Right lobe of liver (tissue), 6 donors: ENCODE measurements at regions not wholly inside any gene's neighbourhood (a gene's known extent, or its start where the extent isn't known, plus 50 kb on each side); places are given as distances from the start of the nearest gene placed in this dataset.

ENCODE experiments used
- ATAC-seq, 4 donors: fragments of 200-7000 bp; cut with Tn5 transposase; one replicate each; pipeline ENCODE4 v1.9.1; 2020; ENCODE audit warnings: mild to moderate bottlenecking in 4 of 4, moderate library complexity in 4 of 4
- DNase-seq, 3 donors: peaks; one replicate each; pipeline ENCODE4 v3.0.0-alpha.2; 2020
- H3K27ac ChIP-seq, 3 donors: fragments of 200-600 bp; one replicate each; pipeline ENCODE4 v1.8.0; 2022
- H3K27me3 ChIP-seq, 2 donors: fragments of 200-600 bp; one replicate each; pipeline ENCODE4 v1.8.0; 2022
- H3K36me3 ChIP-seq, 4 donors: fragments of 200-600 bp; sonication (generic) in 1 of 4; one replicate each; pipeline versions ENCODE4 v1.5.1 to v1.8.0; 2017 to 2022; ENCODE audit warnings: control low read depth in 1 of 4
- H3K4me1 ChIP-seq, 4 donors: fragments of 200-600 bp; sonication (generic) in 1 of 4; one replicate each; pipeline versions ENCODE4 v1.5.1 to v1.8.0; 2017 to 2022; ENCODE audit warnings: control low read depth in 1 of 4
- H3K4me3 ChIP-seq, 3 donors: fragments of 200-600 bp; one replicate each; pipeline ENCODE4 v1.8.0; 2022
- H3K9me3 ChIP-seq, 4 donors: fragments of 200-600 bp; sonication (generic) in 1 of 4; one replicate each; pipeline versions ENCODE4 v1.5.1 to v1.8.0; 2017 to 2022; ENCODE audit warnings: control low read depth in 1 of 4
- POLR2A ChIP-seq: fragments of 450-650 bp; IDR thresholded peaks from one replicate; pipeline ENCODE4 v1.6.1; 2017; ENCODE audit warnings: antibody characterized with exemption, mild to moderate bottlenecking
- WGBS: methylation state at CpG from one replicate; pipeline ENCODE4 v1.1.6; 2018; ENCODE audit warnings: low coverage, low lambda C conversion rate; ENCODE audit not compliant: insufficient coverage; ENCODE audit errors: missing lambda C conversion rate; 5-methylcytosine and 5-hydroxymethylcytosine counted together
- intact Hi-C, 2 donors: fragments of 100-400 bp; cut with DNase I; formaldehyde crosslinking; loops; one replicate each; pipeline versions ENCODE4 v1.11.2 to v1.14.1; 2022
- TF ChIP-seq, protein P1 (sequence below), 4 donors: fragments of 200-600 bp in 3 of 4; fragments of 450-650 bp in 1 of 4; IDR thresholded peaks; one replicate each; pipeline versions ENCODE4 v1.5.1 to v1.8.0; 2016 to 2022; ENCODE audit warnings: antibody characterized with exemption in 4 of 4, mild to moderate bottlenecking in 2 of 4
- donor health status: DM: no; HTN: yes; CAD: no.
- donor health status: DM: no; HTN: no; CAD: no.
- donor health status: DM: no; HTN: no; CAD: no.
- donor health status: DM: no; HTN: yes; CAD: no.
- donor health status: DM: no; HTN: yes; CAD: no.

DNA sequence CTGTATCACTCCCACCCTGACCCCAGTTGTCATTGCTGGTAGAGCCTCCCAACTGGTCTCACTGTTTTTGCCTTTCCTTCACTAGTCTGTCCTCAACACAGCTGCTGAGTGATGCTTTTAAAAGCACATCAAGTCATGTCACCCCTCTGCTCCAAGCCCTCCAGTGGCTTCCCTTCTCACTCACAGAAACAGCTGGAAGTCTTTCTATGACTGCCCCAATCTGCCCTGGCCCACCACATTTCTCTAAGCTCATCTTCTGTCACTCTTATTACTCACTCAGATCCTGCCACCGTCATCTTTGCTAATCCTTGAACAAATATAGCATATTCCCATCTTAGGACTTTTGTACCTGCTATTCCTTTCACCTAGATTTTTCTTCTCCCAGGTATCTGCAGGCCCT is 242.6 kb upstream of the RBBP8 start:
- TF ChIP-seq POLR2A, result no peak
- TF ChIP-seq, protein P1, sequence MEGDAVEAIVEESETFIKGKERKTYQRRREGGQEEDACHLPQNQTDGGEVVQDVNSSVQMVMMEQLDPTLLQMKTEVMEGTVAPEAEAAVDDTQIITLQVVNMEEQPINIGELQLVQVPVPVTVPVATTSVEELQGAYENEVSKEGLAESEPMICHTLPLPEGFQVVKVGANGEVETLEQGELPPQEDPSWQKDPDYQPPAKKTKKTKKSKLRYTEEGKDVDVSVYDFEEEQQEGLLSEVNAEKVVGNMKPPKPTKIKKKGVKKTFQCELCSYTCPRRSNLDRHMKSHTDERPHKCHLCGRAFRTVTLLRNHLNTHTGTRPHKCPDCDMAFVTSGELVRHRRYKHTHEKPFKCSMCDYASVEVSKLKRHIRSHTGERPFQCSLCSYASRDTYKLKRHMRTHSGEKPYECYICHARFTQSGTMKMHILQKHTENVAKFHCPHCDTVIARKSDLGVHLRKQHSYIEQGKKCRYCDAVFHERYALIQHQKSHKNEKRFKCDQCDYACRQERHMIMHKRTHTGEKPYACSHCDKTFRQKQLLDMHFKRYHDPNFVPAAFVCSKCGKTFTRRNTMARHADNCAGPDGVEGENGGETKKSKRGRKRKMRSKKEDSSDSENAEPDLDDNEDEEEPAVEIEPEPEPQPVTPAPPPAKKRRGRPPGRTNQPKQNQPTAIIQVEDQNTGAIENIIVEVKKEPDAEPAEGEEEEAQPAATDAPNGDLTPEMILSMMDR (IDR thresholded peaks at IDR 0.05), result no peak
- no peak overlapping the region for H3K4me3 ChIP-seq
- intact Hi-C loops, result no loop called here

DNA sequence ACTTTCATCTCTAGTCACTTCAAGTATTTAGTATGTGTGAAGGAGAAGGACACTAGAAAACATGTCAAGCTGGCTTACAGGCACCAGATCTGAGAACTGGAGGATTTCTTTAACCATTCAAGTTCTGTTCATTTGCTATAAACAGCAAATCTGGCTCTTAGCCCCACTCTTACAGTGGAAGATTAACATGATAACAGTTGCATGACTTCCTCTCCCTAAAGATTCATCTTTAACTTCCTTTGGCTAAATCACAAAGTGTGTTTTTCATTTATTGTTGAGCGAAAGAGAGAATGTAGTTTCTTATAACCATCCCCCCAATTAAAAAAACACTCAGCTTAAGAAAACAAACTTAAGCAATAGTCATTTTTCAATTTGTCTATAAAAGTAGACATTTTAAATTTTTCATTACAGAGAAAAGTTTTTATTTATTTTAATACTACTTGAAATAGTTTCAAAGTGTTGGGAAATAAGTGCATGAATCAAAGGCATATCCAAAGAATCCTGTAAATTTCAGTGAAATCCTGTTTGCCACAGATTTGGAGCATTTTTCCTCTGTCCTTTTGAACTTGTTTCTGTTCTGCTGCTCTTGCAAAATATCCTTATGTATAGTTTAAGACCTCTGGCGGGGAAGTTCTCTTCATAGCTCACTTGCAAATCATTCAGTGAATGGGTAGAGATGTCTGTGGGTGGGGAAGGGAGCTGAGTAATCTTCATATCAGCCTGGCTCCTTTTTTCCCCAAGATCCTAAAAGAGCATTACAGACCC is 241.0 kb upstream of the RBBP8 start:
- peaks cover 0 to 23% (median 5%) of the 10 kb centered on the region in 4 donors for H3K4me1 ChIP-seq
- H3K4me3 ChIP-seq, result no peak overlapping the region
- no peaks in the 10 kb centered on the region for H3K27me3 ChIP-seq
- ATAC-seq (no peak), DNase-seq (no peak)
- intact Hi-C loops, result no loop called here
- no peak for TF ChIP-seq POLR2A
- TF ChIP-seq, protein P1 (IDR thresholded peaks at IDR 0.05), result no peak
- 49% methylated on average over 2 of the region's 2 CpGs for WGBS
- H3K36me3 ChIP-seq, result no peaks in the 10 kb centered on the region
- no peak overlapping the region for H3K27ac ChIP-seq
- no peaks in the 10 kb centered on the region for H3K9me3 ChIP-seq

More for the DNA sequence above, 242.6 kb upstream of the RBBP8 start:
- Histone ChIP-seq H3K4me1 (peaks cover 0 to 25% (median 5%) of the 10 kb centered on the region in 4 donors), H3K9me3 (no peaks in the 10 kb centered on the region), H3K36me3 (no peaks in the 10 kb centered on the region), H3K27ac (no peak overlapping the region), H3K27me3 (no peaks in the 10 kb centered on the region)
- ATAC-seq (no peak), DNase-seq (no peak)
- 80% methylated on average over 1 of the region's 1 CpG for WGBS

DNA sequence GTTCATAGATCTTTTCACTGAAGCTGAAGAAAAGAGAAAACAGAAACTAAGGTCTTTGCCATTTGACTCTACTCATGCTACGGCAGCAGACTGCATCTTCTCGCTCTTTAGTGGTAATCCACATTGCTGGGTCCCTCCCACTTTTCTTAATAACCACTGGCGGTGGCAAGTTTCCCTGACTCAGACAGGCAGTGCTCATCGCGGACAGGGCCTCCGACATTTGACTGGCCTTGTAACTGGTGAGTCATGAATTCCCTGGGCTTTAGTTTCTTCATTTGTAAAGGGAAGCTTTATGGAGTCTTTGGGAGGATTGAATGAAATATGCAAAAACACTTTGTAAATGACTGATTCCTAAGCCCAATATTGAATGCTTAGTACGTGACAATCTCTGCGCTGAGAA is 238.2 kb upstream of the RBBP8 start:
- TF ChIP-seq POLR2A, result no peak
- TF ChIP-seq, protein P1 (IDR thresholded peaks at IDR 0.05), result no peak
- intact Hi-C loops, result no loop called here
- Histone ChIP-seq H3K9me3 (no peaks in the 10 kb centered on the region), H3K27me3 (no peaks in the 10 kb centered on the region), H3K36me3 (no peaks in the 10 kb centered on the region), H3K4me3 (no peak overlapping the region), H3K4me1 (peaks cover 0 to 2% (median 0%) of the 10 kb centered on the region in 4 donors), H3K27ac (no peak overlapping the region)
- DNase-seq (no peak), ATAC-seq (peak in 1 of 4 donors; percentile 21)
- 84% methylated on average over 8 of the region's 8 CpGs for WGBS

DNA sequence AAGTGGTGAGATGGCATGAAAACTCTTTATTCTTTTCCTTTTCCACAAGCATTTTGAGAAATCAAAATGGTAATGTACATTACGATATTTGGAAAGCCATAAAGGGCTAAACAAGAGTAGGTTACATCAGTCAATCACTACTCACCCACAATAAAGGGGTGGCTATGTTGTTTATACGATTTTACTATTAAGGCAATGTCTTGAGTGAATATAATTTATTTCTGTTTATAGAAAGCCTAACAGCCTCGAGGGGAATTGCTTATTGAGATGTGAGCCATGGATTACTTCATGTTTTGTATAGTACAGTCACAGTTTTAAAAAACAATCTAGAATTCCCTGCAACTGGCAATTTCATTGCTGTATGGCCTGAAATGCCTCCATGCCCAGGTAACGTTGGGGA is 237.5 kb upstream of the RBBP8 start:
- no peaks in the 10 kb centered on the region for H3K27me3 ChIP-seq
- DNase-seq (no peak), ATAC-seq (no peak)
- H3K4me1 ChIP-seq, result no peaks in the 10 kb centered on the region
- no peaks in the 10 kb centered on the region for H3K9me3 ChIP-seq
- H3K36me3 ChIP-seq, result no peaks in the 10 kb centered on the region
- H3K4me3 ChIP-seq, result no peak overlapping the region
- WGBS, result 78% methylated on average over 4 of the region's 4 CpGs
- no peak overlapping the region for H3K27ac ChIP-seq
- intact Hi-C loops, result no loop called here
- no peak for TF ChIP-seq POLR2A
- TF ChIP-seq, protein P1 (IDR thresholded peaks at IDR 0.05), result no peak
